CD4-positive, CD25-positive, alpha-beta regulatory T cell (primary cell): ENCODE measurements at regions not wholly inside any gene's neighbourhood (a gene's known extent, or its start where the extent isn't known, plus 50 kb on each side); places are given as distances from the start of the nearest gene placed in this dataset.

ENCODE experiments used
- ATAC-seq, 2 donors: fragments of 150-1000 bp; cut with Tn5 transposase; one replicate each; pipeline ENCODE4 v1.10.0; 2021; ENCODE audit warnings: low read depth in 2 of 2, moderate number of reproducible peaks in 2 of 2, moderate library complexity in 1 of 2
- DNase-seq, 3 donors: peaks; one replicate each; pipeline versions ENCODE4 v3.0.0 to v3.0.0-alpha.2; 2012 to 2022; ENCODE audit warnings: mixed read lengths in 1 of 3
- H3K27ac ChIP-seq: one replicate; pipeline ENCODE4 v1.7.0; 2013; ENCODE audit warnings: mild to moderate bottlenecking, low read length; ENCODE audit not compliant: insufficient read depth, poor library complexity, severe bottlenecking
- H3K27me3 ChIP-seq: one replicate; pipeline ENCODE4 v1.7.0; 2013; ENCODE audit warnings: low read length; ENCODE audit not compliant: control insufficient read depth, insufficient read depth
- H3K36me3 ChIP-seq: one replicate; pipeline ENCODE4 v1.7.0; 2013; ENCODE audit warnings: mild to moderate bottlenecking, low read length, moderate library complexity; ENCODE audit not compliant: control insufficient read depth, insufficient read depth
- H3K4me1 ChIP-seq: 2 replicates; pipeline ENCODE4 v1.7.0; 2013; ENCODE audit warnings: mild to moderate bottlenecking, low read length; ENCODE audit not compliant: insufficient read depth, control insufficient read depth, poor library complexity, severe bottlenecking
- H3K4me3 ChIP-seq: one replicate; pipeline ENCODE4 v1.7.0; 2013; ENCODE audit warnings: low read depth, mild to moderate bottlenecking, low read length, moderate library complexity
- H3K9me3 ChIP-seq, 2 experiments: 1 replicate in 1 of 2; 2 replicates in 1 of 2; pipeline ENCODE4 v1.7.0; 2013; ENCODE audit warnings: low read length in 2 of 2, mild to moderate bottlenecking in 1 of 2, moderate library complexity in 1 of 2; ENCODE audit not compliant: control insufficient read depth in 2 of 2
- H3K27ac Mint-ChIP-seq, 3 donors: one replicate each; pipeline ENCODE4 v1.8.0; 2020 to 2022; ENCODE audit warnings: mild to moderate bottlenecking in 3 of 3, mixed read lengths in 3 of 3, moderate library complexity in 2 of 3
- H3K27me3 Mint-ChIP-seq: one replicate; pipeline ENCODE4 v1.8.0; 2022; ENCODE audit warnings: mild to moderate bottlenecking, mixed read lengths
- H3K36me3 Mint-ChIP-seq: one replicate; pipeline ENCODE4 v1.8.0; 2020; ENCODE audit warnings: mixed read lengths
- H3K4me1 Mint-ChIP-seq, 4 donors: one replicate each; pipeline ENCODE4 v1.8.0; 2020 to 2022; ENCODE audit warnings: mixed read lengths in 4 of 4, mild to moderate bottlenecking in 1 of 4
- H3K4me3 Mint-ChIP-seq, 4 donors: one replicate each; pipeline ENCODE4 v1.8.0; 2020 to 2022; ENCODE audit warnings: mild to moderate bottlenecking in 4 of 4, mixed read lengths in 4 of 4, moderate library complexity in 3 of 4
- H3K9me3 Mint-ChIP-seq, 7 donors: one replicate each; pipeline ENCODE4 v1.8.0; 2020 to 2022; ENCODE audit warnings: mixed read lengths in 7 of 7, mild to moderate bottlenecking in 3 of 7, moderate library complexity in 2 of 7

GRCh38 chr15:88989578-88989977, 76.4 kb upstream of the MFGE8 start:
- no peaks in the 10 kb centered on the region for H3K27me3 ChIP-seq
- H3K27ac ChIP-seq: no peak overlapping the region
- peaks cover 16% of the 10 kb centered on the region for H3K27me3 Mint-ChIP-seq
- no peak overlapping the region for H3K4me3 Mint-ChIP-seq
- H3K9me3 ChIP-seq: no peaks in the 10 kb centered on the region
- no peaks in the 10 kb centered on the region for H3K4me1 Mint-ChIP-seq
- H3K4me1 ChIP-seq: no peaks in the 10 kb centered on the region
- no peaks in the 10 kb centered on the region for H3K36me3 ChIP-seq
- no peak overlapping the region for H3K4me3 ChIP-seq
- H3K9me3 Mint-ChIP-seq: no peaks in the 10 kb centered on the region
- no peaks in the 10 kb centered on the region for H3K36me3 Mint-ChIP-seq
- no peak overlapping the region for H3K27ac Mint-ChIP-seq
- ATAC-seq: no peak
- DNase-seq: no peak

- H3K9me3 ChIP-seq: no peaks in the 10 kb centered on the region
- Mint-ChIP-seq H3K4me3 (no peak overlapping the region), H3K4me1 (no peaks in the 10 kb centered on the region), H3K9me3 (no peaks in the 10 kb centered on the region), H3K27ac (no peak overlapping the region), H3K27me3 (peaks cover 16% of the 10 kb centered on the region), H3K36me3 (no peaks in the 10 kb centered on the region)
- DNase-seq (no peak), ATAC-seq (no peak)
- no peaks in the 10 kb centered on the region for H3K27me3 ChIP-seq
- H3K4me1 ChIP-seq: no peaks in the 10 kb centered on the region
- H3K36me3 ChIP-seq: no peaks in the 10 kb centered on the region
- H3K4me3 ChIP-seq: no peak overlapping the region
- no peak overlapping the region for H3K27ac ChIP-seq
Observed at GRCh38 chr15:88990185-88990679, 77.1 kb upstream of the MFGE8 start.

- no peaks in the 10 kb centered on the region for H3K27me3 ChIP-seq
- no peaks in the 10 kb centered on the region for H3K4me1 ChIP-seq
- DNase-seq (no peak), ATAC-seq (no peak)
- Mint-ChIP-seq H3K27ac (peak overlapping the region in 1 of 3 donors; percentile 42), H3K4me1 (no peaks in the 10 kb centered on the region), H3K9me3 (no peaks in the 10 kb centered on the region), H3K4me3 (no peak overlapping the region), H3K36me3 (no peaks in the 10 kb centered on the region), H3K27me3 (peaks cover 21% of the 10 kb centered on the region)
- H3K36me3 ChIP-seq: no peaks in the 10 kb centered on the region
- H3K9me3 ChIP-seq: no peaks in the 10 kb centered on the region
- no peak overlapping the region for H3K27ac ChIP-seq
- no peak overlapping the region for H3K4me3 ChIP-seq
Observed at GRCh38 chr15:88992216-88992615, 79.0 kb upstream of the MFGE8 start.

GRCh38 chr15:88992912-88993376, 79.8 kb upstream of the MFGE8 start:
- no peak for DNase-seq
- Mint-ChIP-seq H3K4me3 (no peak overlapping the region), H3K4me1 (no peaks in the 10 kb centered on the region), H3K27ac (peak overlapping the region in 1 of 3 donors; percentile 47), H3K9me3 (no peaks in the 10 kb centered on the region), H3K36me3 (no peaks in the 10 kb centered on the region), H3K27me3 (peaks cover 23% of the 10 kb centered on the region)
- Histone ChIP-seq H3K27me3 (peaks cover 1% of the 10 kb centered on the region), H3K27ac (no peak overlapping the region), H3K4me1 (no peaks in the 10 kb centered on the region), H3K36me3 (no peaks in the 10 kb centered on the region), H3K4me3 (no peak overlapping the region), H3K9me3 (no peaks in the 10 kb centered on the region)
- no peak for ATAC-seq

- ATAC-seq (no peak), DNase-seq (no peak)
- Histone ChIP-seq H3K4me3 (no peak overlapping the region), H3K9me3 (no peaks in the 10 kb centered on the region), H3K4me1 (no peaks in the 10 kb centered on the region), H3K27me3 (peaks cover 2% of the 10 kb centered on the region), H3K27ac (no peak overlapping the region), H3K36me3 (no peaks in the 10 kb centered on the region)
- Mint-ChIP-seq H3K27me3 (peaks cover 23% of the 10 kb centered on the region), H3K36me3 (no peaks in the 10 kb centered on the region), H3K9me3 (peaks cover 0 to 2% (median 0%) of the 10 kb centered on the region in 7 donors), H3K27ac (no peak overlapping the region), H3K4me3 (no peak overlapping the region), H3K4me1 (no peaks in the 10 kb centered on the region)
Observed at GRCh38 chr15:88993662-88994061, 80.5 kb upstream of the MFGE8 start.

- H3K4me3 Mint-ChIP-seq: no peak overlapping the region
- H3K4me1 ChIP-seq: no peaks in the 10 kb centered on the region
- H3K4me1 Mint-ChIP-seq: no peaks in the 10 kb centered on the region
- H3K9me3 ChIP-seq: no peaks in the 10 kb centered on the region
- H3K36me3 ChIP-seq: no peaks in the 10 kb centered on the region
- no peak overlapping the region for H3K27ac ChIP-seq
- no peak overlapping the region for H3K27ac Mint-ChIP-seq
- peaks cover 23% of the 10 kb centered on the region for H3K27me3 Mint-ChIP-seq
- no peak overlapping the region for H3K4me3 ChIP-seq
- H3K27me3 ChIP-seq: peaks cover 6% of the 10 kb centered on the region
- no peak for ATAC-seq
- peaks cover 0 to 2% (median 0%) of the 10 kb centered on the region in 7 donors for H3K9me3 Mint-ChIP-seq
- H3K36me3 Mint-ChIP-seq: no peaks in the 10 kb centered on the region
- DNase-seq: no peak
Observed at GRCh38 chr15:88994286-88994685, 81.1 kb upstream of the MFGE8 start.

- no peaks in the 10 kb centered on the region for H3K36me3 ChIP-seq
- no peak overlapping the region for H3K4me3 Mint-ChIP-seq
- no peaks in the 10 kb centered on the region for H3K4me1 ChIP-seq
- no peaks in the 10 kb centered on the region for H3K9me3 ChIP-seq
- peaks cover 7% of the 10 kb centered on the region for H3K27me3 ChIP-seq
- no peak overlapping the region for H3K27ac Mint-ChIP-seq
- DNase-seq (no peak), ATAC-seq (no peak)
- peaks cover 18% of the 10 kb centered on the region for H3K27me3 Mint-ChIP-seq
- H3K9me3 Mint-ChIP-seq: peaks cover 0 to 2% (median 0%) of the 10 kb centered on the region in 7 donors
- no peaks in the 10 kb centered on the region for H3K4me1 Mint-ChIP-seq
- no peaks in the 10 kb centered on the region for H3K36me3 Mint-ChIP-seq
- no peak overlapping the region for H3K27ac ChIP-seq
- no peak overlapping the region for H3K4me3 ChIP-seq
Observed at GRCh38 chr15:88995449-88995848, 82.3 kb upstream of the MFGE8 start.

GRCh38 chr15:88997531-88997930, 84.4 kb upstream of the MFGE8 start:
- DNase-seq (no peak), ATAC-seq (no peak)
- H3K27me3 ChIP-seq: peaks cover 7% of the 10 kb centered on the region
- no peak overlapping the region for H3K4me3 ChIP-seq
- H3K9me3 Mint-ChIP-seq: peaks cover 0 to 2% (median 0%) of the 10 kb centered on the region in 7 donors
- no peak overlapping the region for H3K4me3 Mint-ChIP-seq
- H3K36me3 ChIP-seq: no peaks in the 10 kb centered on the region
- H3K36me3 Mint-ChIP-seq: no peaks in the 10 kb centered on the region
- no peak overlapping the region for H3K27ac Mint-ChIP-seq
- H3K4me1 ChIP-seq: no peaks in the 10 kb centered on the region
- no peak overlapping the region for H3K27ac ChIP-seq
- H3K4me1 Mint-ChIP-seq: peaks cover 0 to 4% (median 1%) of the 10 kb centered on the region in 4 donors
- no peaks in the 10 kb centered on the region for H3K9me3 ChIP-seq
- peaks cover 10% of the 10 kb centered on the region for H3K27me3 Mint-ChIP-seq
